IMR-90 (cell line): ENCODE measurements at regions not wholly inside any gene's neighbourhood (a gene's known extent, or its start where the extent isn't known, plus 50 kb on each side); places are given as distances from the start of the nearest gene placed in this dataset.

ENCODE experiments used
- ATAC-seq: fragments of 200-7000 bp; cut with Tn5 transposase; 2 replicates; pipeline ENCODE4 v1.9.1; 2020; ENCODE audit warnings: low read depth, mild to moderate bottlenecking, moderate library complexity
- BruUV-seq: library from RNA; stranded (reverse); fragments of 400-500 nt; replicated peaks from 2 replicates; lab custom pipeline; 2021; lab: Mats Ljungman, UMichigan
- CTCF ChIA-PET: fragments of 300-600 bp; formaldehyde crosslinking; extraction: SDS; loops from one replicate; lab custom pipeline; 2021; ENCODE audit warnings: antibody characterized with exemption; lab: Yijun Ruan, JAX
- POLR2A ChIA-PET: fragments of 300-600 bp; sonication (Branson Sonifier 250); formaldehyde crosslinking; loops from one replicate; lab custom pipeline; 2022; ENCODE audit warnings: antibody characterized with exemption; ENCODE audit not compliant: unreplicated experiment; lab: Charles Lee
- DNase-seq: peaks from one replicate; pipeline ENCODE4 v3.0.0; 2013
- H2AFZ ChIP-seq: replicated peaks from 2 replicates; pipeline ENCODE3; 2013; ENCODE audit warnings: low read length, mild to moderate bottlenecking; ENCODE audit not compliant: poor library complexity
- H2AK5ac ChIP-seq: 2 replicates; pipeline ENCODE4 v1.6.1; 2013; ENCODE audit warnings: low read depth, low read length, inconsistent platforms
- H2AK9ac ChIP-seq: replicated peaks from 2 replicates; pipeline ENCODE3; 2013; ENCODE audit warnings: mild to moderate bottlenecking, low read depth, low read length, moderate library complexity; ENCODE audit not compliant: poor library complexity
- H2BK120ac ChIP-seq: 2 replicates; pipeline ENCODE4 v1.6.1; 2013; ENCODE audit warnings: low read depth, low read length, inconsistent platforms
- H2BK15ac ChIP-seq: 3 replicates; pipeline ENCODE4 v1.6.1; 2013; ENCODE audit warnings: low read depth, low read length, inconsistent platforms
- H2BK20ac ChIP-seq: 2 replicates; pipeline ENCODE4 v1.6.1; 2013; ENCODE audit warnings: low read depth, mild to moderate bottlenecking, inconsistent platforms, low read length, moderate library complexity
- H2BK5ac ChIP-seq: 2 replicates; pipeline ENCODE4 v1.6.1; 2013; ENCODE audit warnings: mild to moderate bottlenecking, low read depth, low read length, inconsistent platforms; ENCODE audit not compliant: poor library complexity, severe bottlenecking
- H3K14ac ChIP-seq: replicated peaks from 2 replicates; pipeline ENCODE4 v1.6.1; 2013; ENCODE audit warnings: low read depth, low read length, inconsistent platforms
- H3K18ac ChIP-seq: 2 replicates; pipeline ENCODE4 v1.6.1; 2013; ENCODE audit warnings: low read depth, low read length, control low read depth
- H3K23ac ChIP-seq: 2 replicates; pipeline ENCODE4 v1.6.1; 2013; ENCODE audit warnings: low read depth, low read length, inconsistent platforms
- H3K27ac ChIP-seq: 2 replicates; pipeline ENCODE4 v1.5.1; 2013; ENCODE audit warnings: mild to moderate bottlenecking, control low read depth, low read length; ENCODE audit not compliant: insufficient read depth
- H3K27me3 ChIP-seq: 2 replicates; pipeline ENCODE4 v1.6.1; 2013; ENCODE audit warnings: low read length; ENCODE audit not compliant: control insufficient read depth, insufficient read depth
- H3K36me3 ChIP-seq: 2 replicates; pipeline ENCODE4 v1.6.1; 2013; ENCODE audit warnings: low read length, mixed read lengths; ENCODE audit not compliant: control insufficient read depth, insufficient read depth
- H3K4ac ChIP-seq: 2 replicates; pipeline ENCODE4 v1.6.1; 2013; ENCODE audit warnings: low read depth, low read length, inconsistent platforms
- H3K4me1 ChIP-seq: 2 replicates; pipeline ENCODE4 v1.6.1; 2013; ENCODE audit warnings: low read length, mixed read lengths; ENCODE audit not compliant: control insufficient read depth, insufficient read depth
- H3K4me2 ChIP-seq: 2 replicates; pipeline ENCODE4 v1.6.1; 2013; ENCODE audit warnings: low read depth, mild to moderate bottlenecking, control low read depth, low read length, moderate library complexity
- H3K4me3 ChIP-seq: 2 replicates; pipeline ENCODE4 v1.5.1; 2013; ENCODE audit warnings: low read depth, mild to moderate bottlenecking, control low read depth, low read length, moderate library complexity; ENCODE audit not compliant: insufficient read depth
- H3K56ac ChIP-seq: 2 replicates; pipeline ENCODE4 v1.6.1; 2013; ENCODE audit warnings: low read length, inconsistent platforms; ENCODE audit not compliant: insufficient read depth; ENCODE audit errors: extremely low read depth
- H3K79me1 ChIP-seq, 2 experiments: 2 replicates each; pipeline ENCODE4 v1.6.1; 2013; ENCODE audit warnings: low read length in 2 of 2, inconsistent platforms in 1 of 2, low read depth in 1 of 2
- H3K9ac ChIP-seq: 2 replicates; pipeline ENCODE4 v1.6.1; 2013; ENCODE audit warnings: low read depth, low read length, control low read depth
- H3K9me1 ChIP-seq: 2 replicates; pipeline ENCODE4 v1.6.1; 2013; ENCODE audit warnings: low read length, inconsistent platforms; ENCODE audit not compliant: insufficient read depth
- H3K9me3 ChIP-seq: 2 replicates; pipeline ENCODE4 v1.6.1; 2013; ENCODE audit warnings: low read length; ENCODE audit not compliant: control insufficient read depth, insufficient read depth
- H4K20me1 ChIP-seq: 2 replicates; pipeline ENCODE4 v1.6.1; 2013; ENCODE audit warnings: low read length, inconsistent platforms; ENCODE audit not compliant: insufficient read depth
- H4K5ac ChIP-seq: 2 replicates; pipeline ENCODE4 v1.6.1; 2013; ENCODE audit warnings: mild to moderate bottlenecking, low read depth, low read length, control low read depth
- H4K8ac ChIP-seq, 2 experiments: 2 replicates each; pipeline ENCODE4 v1.6.1; 2013; ENCODE audit warnings: low read depth in 2 of 2, low read length in 2 of 2, control low read depth in 1 of 2, inconsistent platforms in 1 of 2
- H4K91ac ChIP-seq: 2 replicates; pipeline ENCODE4 v1.6.1; 2013; ENCODE audit warnings: low read depth, low read length, inconsistent platforms; ENCODE audit not compliant: insufficient read depth
- BHLHE40 ChIP-seq: fragments of 150-350 bp; IDR thresholded peaks from 2 replicates; pipeline ENCODE4 v1.6.1; 2016; ENCODE audit warnings: mild to moderate bottlenecking, low read depth, low read length
- CEBPB ChIP-seq: IDR thresholded peaks from 2 replicates; pipeline ENCODE4 v1.6.1; 2012; ENCODE audit warnings: low read depth, low read length, improper control_type of control experiment
- CHD1 ChIP-seq: IDR thresholded peaks from 2 replicates; pipeline ENCODE4 v1.6.1; 2012; ENCODE audit warnings: low read depth, low read length, improper control_type of control experiment
- CTCF ChIP-seq: conservative IDR thresholded peaks from 2 replicates; pipeline ENCODE4 v1.5.1; 2012; ENCODE audit warnings: mild to moderate bottlenecking, low read depth, low read length, improper control_type of control experiment
- ELK1 ChIP-seq: fragments of 150-350 bp; IDR thresholded peaks from 2 replicates; pipeline ENCODE4 v1.6.1; 2016; ENCODE audit warnings: low read depth, mild to moderate bottlenecking, low read length, moderate library complexity, borderline replicate concordance
- FOS ChIP-seq: fragments of 150-350 bp; IDR thresholded peaks from 2 replicates; pipeline ENCODE4 v1.6.1; 2016; ENCODE audit warnings: low read depth, low read length
- MAFK ChIP-seq: IDR thresholded peaks from 2 replicates; pipeline ENCODE4 v1.6.1; 2012; ENCODE audit warnings: low read depth, low read length, improper control_type of control experiment
- MXI1 ChIP-seq: IDR thresholded peaks from 2 replicates; pipeline ENCODE4 v1.6.1; 2012; ENCODE audit warnings: low read depth, mild to moderate bottlenecking, low read length, moderate library complexity, borderline replicate concordance
- NFE2L2 ChIP-seq: fragments of 150-350 bp; IDR thresholded peaks from 2 replicates; pipeline ENCODE4 v1.6.1; 2016; ENCODE audit warnings: low read depth, mild to moderate bottlenecking, low read length
- RAD21 ChIP-seq: IDR thresholded peaks from 2 replicates; pipeline ENCODE4 v1.6.1; 2012; ENCODE audit warnings: low read length, improper control_type of control experiment
- RCOR1 ChIP-seq: IDR thresholded peaks from 2 replicates; pipeline ENCODE4 v1.6.1; 2012; ENCODE audit warnings: mild to moderate bottlenecking, low read length, improper control_type of control experiment; ENCODE audit not compliant: insufficient replicate concordance
- RFX5 ChIP-seq: IDR thresholded peaks from 2 replicates; pipeline ENCODE4 v1.8.0; 2012; ENCODE audit warnings: low read depth, mild to moderate bottlenecking, low read length, moderate library complexity
- SMC3 ChIP-seq: fragments of 150-350 bp; IDR thresholded peaks from 2 replicates; pipeline ENCODE4 v1.6.1; 2016; ENCODE audit warnings: low read depth, mild to moderate bottlenecking, antibody characterized with exemption, low read length, moderate library complexity
- dilution Hi-C: fragments of 300-500 bp; cut with HindIII; formaldehyde crosslinking; loops from one replicate; pipeline ENCODE4 v1.14.3; 2018; ENCODE audit warnings: low sequenced_read_pairs; ENCODE audit not compliant: unreplicated experiment
- in situ Hi-C: fragments of 300-500 bp; cut with MboI; formaldehyde crosslinking; loops from 3 replicates; pipeline ENCODE4 v1.14.3; 2019; ENCODE audit warnings: low sequenced_read_pairs, inconsistent platforms, mixed read lengths
- intact Hi-C: fragments of 100-400 bp; cut with micrococcal nuclease; formaldehyde crosslinking; loops from 2 replicates; pipeline ENCODE4 v1.10.0; 2022
- TF ChIP-seq, protein P1 (sequence below): fragments of 150-350 bp; IDR thresholded peaks from 2 replicates; pipeline ENCODE4 v1.6.1; 2017; ENCODE audit warnings: mild to moderate bottlenecking, antibody characterized with exemption, low read length, low read depth

- Histone ChIP-seq H3K79me1 (no peaks in the 10 kb centered on the region), H4K20me1 (no peaks in the 10 kb centered on the region), H3K18ac (no peak overlapping the region), H3K9me1 (no peaks in the 10 kb centered on the region), H2AFZ (no peak overlapping the region), H3K4me3 (no peak overlapping the region), H3K36me3 (no peaks in the 10 kb centered on the region), H3K56ac (no peak overlapping the region), H2BK5ac (no peak overlapping the region), H2BK15ac (no peak overlapping the region), H4K91ac (no peak overlapping the region), H3K4ac (no peak overlapping the region), H3K27me3 (no peaks in the 10 kb centered on the region), H4K5ac (no peak overlapping the region), H4K8ac (no peak overlapping the region), H3K14ac (no peak overlapping the region), H3K23ac (no peak overlapping the region), H2BK120ac (no peak overlapping the region), H2AK9ac (no peak overlapping the region), H3K4me1 (no peaks in the 10 kb centered on the region), H2AK5ac (no peak overlapping the region), H3K9ac (no peak overlapping the region), H3K9me3 (no peaks in the 10 kb centered on the region), H3K4me2 (no peak overlapping the region), H3K27ac (no peak overlapping the region), H2BK20ac (no peak overlapping the region)
- TF ChIP-seq SMC3: no peak
- no peak for TF ChIP-seq CEBPB
- TF ChIP-seq CTCF: no peak
- TF ChIP-seq, protein P1, sequence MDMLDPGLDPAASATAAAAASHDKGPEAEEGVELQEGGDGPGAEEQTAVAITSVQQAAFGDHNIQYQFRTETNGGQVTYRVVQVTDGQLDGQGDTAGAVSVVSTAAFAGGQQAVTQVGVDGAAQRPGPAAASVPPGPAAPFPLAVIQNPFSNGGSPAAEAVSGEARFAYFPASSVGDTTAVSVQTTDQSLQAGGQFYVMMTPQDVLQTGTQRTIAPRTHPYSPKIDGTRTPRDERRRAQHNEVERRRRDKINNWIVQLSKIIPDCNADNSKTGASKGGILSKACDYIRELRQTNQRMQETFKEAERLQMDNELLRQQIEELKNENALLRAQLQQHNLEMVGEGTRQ: no peak
- TF ChIP-seq RAD21: no peak
- TF ChIP-seq MXI1: no peak
- TF ChIP-seq RFX5: no peak
- TF ChIP-seq FOS: no peak
- no peak for TF ChIP-seq BHLHE40
- TF ChIP-seq CHD1: no peak
- TF ChIP-seq ELK1: no peak
- no peak for TF ChIP-seq RCOR1
- TF ChIP-seq NFE2L2: no peak
- TF ChIP-seq MAFK: no peak
- ATAC-seq (no peak), DNase-seq (no peak)
- intact Hi-C loops (no loop called here), dilution Hi-C loops (no loop called here), in situ Hi-C loops (no loop called here)
- BruUV-seq: no TSS peak
- CTCF ChIA-PET: interaction anchor here (0.6 kb wide), 1 partner anchor 13 kb away, joined by 5 read pairs; no protein-coding TSS in a partner anchor
- POLR2A ChIA-PET: no interaction called here
Measured at GRCh38 chr16:26901983-26902382, 164.7 kb upstream of the C16orf82 start.
